ENCODE measurements at regions not wholly inside any gene's neighbourhood (a gene's known extent, or its start where the extent isn't known, plus 50 kb on each side); places are given as distances from the start of the nearest gene placed in this dataset.

GRCh38 chr5:153879596-153879995, 159.1 kb downstream of the FAM114A2 start:
- no peak for DNase-seq

- no peak for DNase-seq
Observed at GRCh38 chr5:153866176-153866575, 172.5 kb downstream of the FAM114A2 start.

- DNase-seq = no peak
Observed at GRCh38 chr5:153865016-153865415, 173.7 kb downstream of the FAM114A2 start.

GRCh38 chr5:153863951-153864350, 174.8 kb downstream of the FAM114A2 start:
- no peak for DNase-seq
